GM19324 (cell line): ENCODE measurements at regions not wholly inside any gene's neighbourhood (a gene's known extent, or its start where the extent isn't known, plus 50 kb on each side); places are given as distances from the start of the nearest gene placed in this dataset.
"Not testable (repeated sequence)": the region's sequence is repeated elsewhere in the genome, so short reads cannot be mapped to it uniquely, and the experiment has no call there.

Experiments used
- ATAC-seq: cut with Tn5 transposase; IDR thresholded peaks from one replicate; pipeline ENCODE4 v1.9.1; 2021; ENCODE audit warnings: mild to moderate bottlenecking, moderate library complexity; ENCODE audit not compliant: unreplicated experiment, low FRiP score

- ATAC-seq = no peak
Measured at GRCh38 chr2:72032481-72033041, 115.1 kb downstream of the CYP26B1 start.

- ATAC-seq = no peak
Measured at GRCh38 chr2:72031346-72032110, 116.1 kb downstream of the CYP26B1 start.

GRCh38 chr2:72028996-72029395 is 118.7 kb downstream of the CYP26B1 start:
- ATAC-seq = no peak

- no peak for ATAC-seq
Measured at GRCh38 chr2:72028351-72028995, 119.2 kb downstream of the CYP26B1 start.

GRCh38 chr2:72027426-72028161 is 120.1 kb downstream of the CYP26B1 start:
- no peak for ATAC-seq

- no peak for ATAC-seq
Measured at GRCh38 chr2:72026819-72027425, 120.7 kb downstream of the CYP26B1 start.

GRCh38 chr2:72024451-72025175 is 123.0 kb downstream of the CYP26B1 start:
- ATAC-seq = no peak

- ATAC-seq = no peak
Measured at GRCh38 chr2:72023678-72024390, 123.8 kb downstream of the CYP26B1 start.

- not testable (repeated sequence) for ATAC-seq
Measured at GRCh38 chr2:72021371-72021770, 126.3 kb downstream of the CYP26B1 start.

GRCh38 chr2:72015266-72015665 is 132.4 kb downstream of the CYP26B1 start:
- ATAC-seq = no peak

GRCh38 chr2:72014831-72015230 is 132.8 kb downstream of the CYP26B1 start:
- no peak for ATAC-seq

- ATAC-seq = no peak
Measured at GRCh38 chr2:72013726-72014125, 133.9 kb downstream of the CYP26B1 start.

- no peak for ATAC-seq
Measured at GRCh38 chr2:72012886-72013574, 134.6 kb downstream of the CYP26B1 start.

- ATAC-seq = no peak
Measured at GRCh38 chr2:72011791-72012190, 135.9 kb downstream of the CYP26B1 start.

- no peak for ATAC-seq
Measured at GRCh38 chr2:72011370-72011689, 136.3 kb downstream of the CYP26B1 start.

GRCh38 chr2:72010647-72011369 is 136.9 kb downstream of the CYP26B1 start:
- no peak for ATAC-seq

- no peak for ATAC-seq
Measured at GRCh38 chr2:72008608-72009007, 139.1 kb downstream of the CYP26B1 start.

- ATAC-seq = no peak
Measured at GRCh38 chr2:72007402-72007801, 140.3 kb downstream of the CYP26B1 start.
